Prostate gland (tissue), 2 donors: ENCODE measurements at regions not wholly inside any gene's neighbourhood (a gene's known extent, or its start where the extent isn't known, plus 50 kb on each side); places are given as distances from the start of the nearest gene placed in this dataset.

Experiments used
- POLR2A ChIP-seq: fragments of 450-650 bp; IDR thresholded peaks from one replicate; pipeline ENCODE4 v1.6.1; 2016; ENCODE audit warnings: antibody characterized with exemption, mild to moderate bottlenecking
- TF ChIP-seq, protein P1 (sequence below), 4 experiments: fragments of 200-600 bp in 2 of 4; fragments of 450-650 bp in 2 of 4; sonication (generic) in 2 of 4; IDR thresholded peaks; 1 replicate in 3 of 4; 2 replicates in 1 of 4; pipeline ENCODE4 v1.5.1; 2016 to 2019; ENCODE audit warnings: antibody characterized with exemption in 4 of 4, mild to moderate bottlenecking in 2 of 4, moderate library complexity in 2 of 4

DNA sequence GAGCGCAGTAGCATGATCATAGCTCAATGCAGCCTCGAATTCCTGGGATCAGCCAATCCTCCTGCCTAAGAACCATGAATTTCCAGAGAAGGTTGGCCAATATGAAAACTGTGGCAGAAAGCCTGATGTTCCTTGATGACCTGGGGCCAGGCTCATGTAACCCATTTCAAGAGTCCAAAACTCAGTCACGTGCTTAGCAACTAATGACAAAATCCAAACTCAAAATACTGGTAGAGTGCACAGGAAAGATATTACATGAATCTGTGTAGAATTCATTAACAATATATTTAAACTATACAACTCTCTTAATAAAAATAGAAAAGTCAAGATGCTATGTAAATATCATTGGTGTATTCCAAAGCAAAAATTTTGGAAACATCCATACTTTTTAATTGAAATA lies 265.7 kb upstream of the NDST3 start:
- TF ChIP-seq, protein P1, sequence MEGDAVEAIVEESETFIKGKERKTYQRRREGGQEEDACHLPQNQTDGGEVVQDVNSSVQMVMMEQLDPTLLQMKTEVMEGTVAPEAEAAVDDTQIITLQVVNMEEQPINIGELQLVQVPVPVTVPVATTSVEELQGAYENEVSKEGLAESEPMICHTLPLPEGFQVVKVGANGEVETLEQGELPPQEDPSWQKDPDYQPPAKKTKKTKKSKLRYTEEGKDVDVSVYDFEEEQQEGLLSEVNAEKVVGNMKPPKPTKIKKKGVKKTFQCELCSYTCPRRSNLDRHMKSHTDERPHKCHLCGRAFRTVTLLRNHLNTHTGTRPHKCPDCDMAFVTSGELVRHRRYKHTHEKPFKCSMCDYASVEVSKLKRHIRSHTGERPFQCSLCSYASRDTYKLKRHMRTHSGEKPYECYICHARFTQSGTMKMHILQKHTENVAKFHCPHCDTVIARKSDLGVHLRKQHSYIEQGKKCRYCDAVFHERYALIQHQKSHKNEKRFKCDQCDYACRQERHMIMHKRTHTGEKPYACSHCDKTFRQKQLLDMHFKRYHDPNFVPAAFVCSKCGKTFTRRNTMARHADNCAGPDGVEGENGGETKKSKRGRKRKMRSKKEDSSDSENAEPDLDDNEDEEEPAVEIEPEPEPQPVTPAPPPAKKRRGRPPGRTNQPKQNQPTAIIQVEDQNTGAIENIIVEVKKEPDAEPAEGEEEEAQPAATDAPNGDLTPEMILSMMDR (IDR thresholded peaks at IDR 0.05): no peak
- no peak for TF ChIP-seq POLR2A
